Psoas muscle (tissue), 7 donors: ENCODE measurements at regions not wholly inside any gene's neighbourhood (a gene's known extent, or its start where the extent isn't known, plus 50 kb on each side); places are given as distances from the start of the nearest gene placed in this dataset.

ENCODE experiments used
- ATAC-seq, 4 donors: fragments of 200-7000 bp; cut with Tn5 transposase; one replicate each; pipeline ENCODE4 v1.9.1; 2020; ENCODE audit warnings: moderate library complexity in 3 of 4, mild to moderate bottlenecking in 2 of 4
- DNase-seq, 2 donors: peaks; one replicate each; pipeline ENCODE4 v3.0.0-alpha.2; 2020
- H3K27ac ChIP-seq: fragments of 200-600 bp; one replicate; pipeline ENCODE4 v1.8.0; 2022
- H3K27me3 ChIP-seq, 3 donors: fragments of 200-600 bp in 1 of 3; one replicate each; pipeline versions ENCODE4 v1.6.1 to v1.8.0; 2013 to 2022; ENCODE audit warnings: low read length in 2 of 3, mild to moderate bottlenecking in 2 of 3, moderate library complexity in 1 of 3; ENCODE audit not compliant: insufficient read depth in 3 of 3
- H3K36me3 ChIP-seq, 2 donors: fragments of 200-600 bp in 1 of 2; one replicate each; pipeline versions ENCODE4 v1.6.1 to v1.8.0; 2013 to 2022; ENCODE audit warnings: low read depth in 1 of 2, mild to moderate bottlenecking in 1 of 2, moderate library complexity in 1 of 2; ENCODE audit not compliant: insufficient read depth in 1 of 2
- H3K4me1 ChIP-seq: fragments of 200-600 bp; one replicate; pipeline ENCODE4 v1.8.0; 2022
- H3K4me3 ChIP-seq: fragments of 200-600 bp; one replicate; pipeline ENCODE4 v1.8.0; 2022; ENCODE audit warnings: mild to moderate bottlenecking
- H3K9me3 ChIP-seq: fragments of 200-600 bp; one replicate; pipeline ENCODE4 v1.8.0; 2022
- CTCF ChIP-seq: fragments of 200-600 bp; IDR thresholded peaks from one replicate; pipeline ENCODE4 v1.8.0; 2022; ENCODE audit warnings: antibody characterized with exemption
- WGBS, 3 donors: extraction: QIAGEN DNeasy Blood & Tissue Kit; methylation state at CpG; one replicate each; pipeline versions ENCODE4 v1.1.6 to v1.1.7; 2013; 5-methylcytosine and 5-hydroxymethylcytosine counted together
- intact Hi-C, 2 donors: fragments of 100-400 bp; cut with DNase I; formaldehyde crosslinking; loops; one replicate each; pipeline versions ENCODE4 v1.11.0 to v1.14.2; 2022
- donor health status: healthy with polysubstance abuse.
- donor health status: DM: no; HTN: no; CAD: no; lungs with moderate emphysema.
- donor health status: Bipolar disorder and iron deficiency.
- donor health status: healthy.
- donor health status: DM: yes; HTN: yes; CAD: no.
- donor health status: DM: no; HTN: no; CAD: no.
- donor health status: DM: yes; HTN: yes; CAD: no.

- Histone ChIP-seq H3K36me3 (no peaks in the 10 kb centered on the region), H3K4me3 (no peak overlapping the region), H3K4me1 (no peaks in the 10 kb centered on the region), H3K27me3 (no peaks in the 10 kb centered on the region), H3K27ac (no peak overlapping the region), H3K9me3 (no peaks in the 10 kb centered on the region)
- no peak for DNase-seq
- TF ChIP-seq CTCF, result no peak
- no peak for ATAC-seq
- intact Hi-C loops, result no loop called here
- WGBS, 3 donors, result 80 to 91% (median 91%) methylated on average over 1 of the region's 1 CpG
Observed at GRCh38 chr4:34037280-34037679, 2207.0 kb downstream of the ARAP2 start.

GRCh38 chr4:34039766-34040165 is 2204.5 kb downstream of the ARAP2 start:
- Histone ChIP-seq H3K9me3 (no peaks in the 10 kb centered on the region), H3K27ac (no peak overlapping the region), H3K36me3 (no peaks in the 10 kb centered on the region), H3K4me3 (no peak overlapping the region), H3K27me3 (no peaks in the 10 kb centered on the region), H3K4me1 (no peaks in the 10 kb centered on the region)
- no peak for DNase-seq
- intact Hi-C loops, result no loop called here
- no peak for ATAC-seq
- 95 to 97% (median 97%) methylated on average over 14 of the region's 14 CpGs for WGBS, 3 donors
- no peak for TF ChIP-seq CTCF

GRCh38 chr4:34043131-34043530 is 2201.2 kb downstream of the ARAP2 start:
- 90 to 96% (median 91%) methylated on average over 1 of the region's 1 CpG for WGBS, 3 donors

GRCh38 chr4:34046580-34046979 is 2197.7 kb downstream of the ARAP2 start:
- Histone ChIP-seq H3K9me3 (no peaks in the 10 kb centered on the region), H3K4me1 (no peaks in the 10 kb centered on the region), H3K36me3 (no peaks in the 10 kb centered on the region), H3K27me3 (no peaks in the 10 kb centered on the region), H3K27ac (no peak overlapping the region), H3K4me3 (no peak overlapping the region)
- no peak for ATAC-seq
- WGBS, 3 donors, result 91 to 97% (median 94%) methylated on average over 1 of the region's 1 CpG
- intact Hi-C loops, result no loop called here
- no peak for TF ChIP-seq CTCF
- no peak for DNase-seq

More at GRCh38 chr4:34043131-34043530, 2201.2 kb downstream of the ARAP2 start:
- Histone ChIP-seq H3K27ac (no peak overlapping the region), H3K27me3 (no peaks in the 10 kb centered on the region), H3K36me3 (no peaks in the 10 kb centered on the region), H3K4me3 (no peak overlapping the region), H3K9me3 (no peaks in the 10 kb centered on the region), H3K4me1 (no peaks in the 10 kb centered on the region)
- DNase-seq, result no peak
- no peak for ATAC-seq
- intact Hi-C loops, result no loop called here
- no peak for TF ChIP-seq CTCF

- no peaks in the 10 kb centered on the region for H3K36me3 ChIP-seq
- no peak overlapping the region for H3K27ac ChIP-seq
- no peak for DNase-seq
- no peaks in the 10 kb centered on the region for H3K27me3 ChIP-seq
- H3K4me3 ChIP-seq, result no peak overlapping the region
- no peaks in the 10 kb centered on the region for H3K9me3 ChIP-seq
- TF ChIP-seq CTCF, result no peak
- WGBS, 3 donors, result 77 to 83% (median 78%) methylated on average over 3 of the region's 3 CpGs
- ATAC-seq, result no peak
- no peaks in the 10 kb centered on the region for H3K4me1 ChIP-seq
- intact Hi-C loops, result no loop called here
Observed at GRCh38 chr4:34047363-34047762, 2197.0 kb downstream of the ARAP2 start.
